Endothelial cell of umbilical vein (primary cell): ENCODE measurements at regions not wholly inside any gene's neighbourhood (a gene's known extent, or its start where the extent isn't known, plus 50 kb on each side); places are given as distances from the start of the nearest gene placed in this dataset.
"Not testable (repeated sequence)": the region's sequence is repeated elsewhere in the genome, so short reads cannot be mapped to it uniquely, and the experiment has no call there.

Experiments used
- BruUV-seq: library from RNA; stranded (reverse); fragments of 400-500 nt; replicated peaks from 2 replicates; lab custom pipeline; 2021; lab: Mats Ljungman, UMichigan
- CTCF ChIA-PET: fragments of 300-600, 350-600 bp; sonication (Branson Sonifier 250); formaldehyde crosslinking; loops from one replicate; lab custom pipeline; 2021; ENCODE audit warnings: antibody characterized with exemption, inconsistent platforms; lab: Charles Lee
- POLR2A ChIA-PET: fragments of 300-600, 350-600 bp; sonication (Branson Sonifier 250); formaldehyde crosslinking; loops from one replicate; lab custom pipeline; 2021; ENCODE audit warnings: antibody characterized with exemption, inconsistent platforms; lab: Charles Lee
- DNase-seq: peaks from one replicate; pipeline ENCODE4 v3.0.0-alpha.2; 2011; ENCODE audit warnings: low read depth, low spot score
- FAIRE-seq: peaks from 2 replicates; lab custom pipeline; 2011; peaks lifted over from hg19 to GRCh38; lab: Jason Lieb, UNC
- H2AFZ ChIP-seq: 2 replicates; pipeline ENCODE4 v1.6.0; 2012; ENCODE audit warnings: low read depth, low read length, control low read depth, inconsistent platforms
- H3K27ac ChIP-seq: 2 replicates; pipeline ENCODE4 v1.5.1; 2011; ENCODE audit warnings: low read depth, mild to moderate bottlenecking, control low read depth, low read length, moderate library complexity; ENCODE audit not compliant: insufficient read depth
- H3K27me3 ChIP-seq, 2 experiments: 2 replicates each; pipeline versions ENCODE4 v1.6.0 to v1.6.1; 2011; ENCODE audit warnings: low read length in 2 of 2, mixed read lengths in 1 of 2; ENCODE audit not compliant: control insufficient read depth in 2 of 2, insufficient read depth in 2 of 2
- H3K36me3 ChIP-seq, 2 experiments: 2 replicates in 1 of 2; 3 replicates in 1 of 2; pipeline ENCODE4 v1.5.1; 2011; ENCODE audit warnings: low read length in 2 of 2, mild to moderate bottlenecking in 1 of 2, moderate library complexity in 1 of 2; ENCODE audit not compliant: control insufficient read depth in 2 of 2, insufficient read depth in 2 of 2; ENCODE audit errors: extremely low read depth in 1 of 2
- H3K4me1 ChIP-seq: 3 replicates; pipeline ENCODE4 v1.5.1; 2011; ENCODE audit warnings: mild to moderate bottlenecking, low read length; ENCODE audit not compliant: control insufficient read depth, insufficient read depth; ENCODE audit errors: extremely low read depth
- H3K4me2 ChIP-seq: 2 replicates; pipeline ENCODE4 v1.6.1; 2011; ENCODE audit warnings: low read length, control low read depth, mixed read lengths; ENCODE audit not compliant: insufficient read depth
- H3K4me3 ChIP-seq, 3 experiments: fragments of 200-600 bp in 1 of 3; sonication (generic), shearing (Covaris generic) in 1 of 3; replicated peaks in 1 of 3; 2 replicates each; pipeline ENCODE4 v1.5.1; 2011 to 2016; ENCODE audit warnings: control low read depth in 3 of 3, low read length in 3 of 3, mild to moderate bottlenecking in 2 of 3, inconsistent platforms in 1 of 3, low read depth in 1 of 3, moderate library complexity in 1 of 3; ENCODE audit not compliant: insufficient read depth in 1 of 3
- H3K79me2 ChIP-seq: 2 replicates; pipeline ENCODE4 v1.6.0; 2012; ENCODE audit warnings: low read length, inconsistent platforms; ENCODE audit not compliant: control insufficient read depth, insufficient read depth
- H3K9ac ChIP-seq: replicated peaks from 2 replicates; pipeline ENCODE3; 2011; ENCODE audit warnings: low read length, control low read depth; ENCODE audit not compliant: insufficient read depth; ENCODE audit errors: extremely low read depth
- H3K9me1 ChIP-seq: replicated peaks from 3 replicates; pipeline ENCODE4 v1.6.0; 2011; ENCODE audit warnings: mild to moderate bottlenecking, low read length; ENCODE audit not compliant: control insufficient read depth, insufficient read depth; ENCODE audit errors: extremely low read depth
- H3K9me3 ChIP-seq: replicated peaks from 2 replicates; pipeline ENCODE4 v1.5.1; 2012; ENCODE audit warnings: low read length, inconsistent platforms; ENCODE audit not compliant: control insufficient read depth, insufficient read depth
- H4K20me1 ChIP-seq: replicated peaks from 2 replicates; pipeline ENCODE3; 2011; ENCODE audit warnings: mild to moderate bottlenecking, low read length; ENCODE audit not compliant: control insufficient read depth, insufficient read depth; ENCODE audit errors: extremely low read depth
- dilution Hi-C: fragments of 300-500 bp; cut with MboI; formaldehyde crosslinking; loops from one replicate; pipeline ENCODE4 v1.15.0; 2019; ENCODE audit warnings: low sequenced_read_pairs; ENCODE audit not compliant: extremely low pct_ligation_motif_present
- intact Hi-C: fragments of 100-400 bp; cut with micrococcal nuclease; formaldehyde crosslinking; loops from one replicate; pipeline ENCODE4 v1.10.0; 2022

DNA sequence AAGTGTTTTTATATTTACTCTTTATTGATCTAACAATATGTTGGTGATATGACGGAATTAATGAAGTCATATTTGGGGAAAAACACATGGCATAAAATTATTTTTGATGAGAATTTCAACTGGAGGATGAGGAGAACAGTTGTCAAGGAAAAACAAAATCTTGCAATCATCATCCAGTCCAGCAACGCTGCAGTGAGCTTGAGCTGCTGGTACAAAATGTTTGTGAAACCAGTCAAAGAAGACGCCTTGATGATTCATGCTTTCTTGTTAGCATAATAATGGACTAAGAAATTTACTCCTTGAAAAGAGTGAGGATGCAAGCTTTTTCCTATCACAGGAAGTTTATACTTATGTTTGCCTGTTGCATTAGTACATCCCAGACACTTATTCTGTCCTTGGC lies 64.1 kb upstream of the RUBCNL start:
- intact Hi-C loops, H3K27ac ChIP-seq, FAIRE-seq, BruUV-seq, H3K27me3 ChIP-seq, H3K9me3 ChIP-seq, H3K9ac ChIP-seq, H3K4me3 ChIP-seq, H3K79me2 ChIP-seq, CTCF ChIA-PET, H2AFZ ChIP-seq, dilution Hi-C loops, H3K36me3 ChIP-seq, H3K4me1 ChIP-seq, DNase-seq, H3K4me2 ChIP-seq, H4K20me1 ChIP-seq, H3K9me1 ChIP-seq, POLR2A ChIA-PET: not testable (repeated sequence)

DNA sequence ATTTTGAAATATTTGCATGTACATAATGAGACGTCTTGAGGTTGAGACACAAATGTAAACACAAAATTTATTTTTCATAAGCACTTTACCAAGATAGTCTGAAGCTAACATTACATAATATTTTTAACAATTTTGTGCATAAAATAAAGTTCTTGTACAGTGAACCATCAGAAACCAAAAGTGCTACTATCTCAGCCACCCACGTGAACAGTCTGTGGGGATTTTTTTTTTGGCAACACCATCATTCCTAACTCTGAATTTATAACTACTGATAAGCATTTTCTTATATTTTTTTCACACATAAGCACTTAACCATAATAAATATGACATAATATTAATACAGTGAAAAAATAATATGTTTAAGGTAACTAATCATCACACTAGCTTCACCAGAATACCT lies 62.9 kb upstream of the RUBCNL start:
- BruUV-seq, CTCF ChIA-PET: not testable (repeated sequence)

GRCh38 chr13:46448148-46448547 lies 61.1 kb upstream of the RUBCNL start:
- CTCF ChIA-PET, BruUV-seq, POLR2A ChIA-PET, H3K79me2 ChIP-seq, H3K36me3 ChIP-seq, H3K9me1 ChIP-seq, H4K20me1 ChIP-seq, H3K4me1 ChIP-seq, H2AFZ ChIP-seq, FAIRE-seq, H3K27ac ChIP-seq, H3K27me3 ChIP-seq, DNase-seq, H3K4me2 ChIP-seq, H3K9me3 ChIP-seq, intact Hi-C loops, H3K4me3 ChIP-seq, dilution Hi-C loops, H3K9ac ChIP-seq: not testable (repeated sequence)

More for the DNA sequence above, 62.9 kb upstream of the RUBCNL start:
- intact Hi-C loops, H3K79me2 ChIP-seq, H4K20me1 ChIP-seq, H3K9me3 ChIP-seq, FAIRE-seq, H3K27me3 ChIP-seq, H3K4me2 ChIP-seq, DNase-seq, H3K4me1 ChIP-seq, POLR2A ChIA-PET, H3K9ac ChIP-seq, H3K27ac ChIP-seq, dilution Hi-C loops, H3K36me3 ChIP-seq, H3K9me1 ChIP-seq, H3K4me3 ChIP-seq, H2AFZ ChIP-seq: not testable (repeated sequence)

DNA sequence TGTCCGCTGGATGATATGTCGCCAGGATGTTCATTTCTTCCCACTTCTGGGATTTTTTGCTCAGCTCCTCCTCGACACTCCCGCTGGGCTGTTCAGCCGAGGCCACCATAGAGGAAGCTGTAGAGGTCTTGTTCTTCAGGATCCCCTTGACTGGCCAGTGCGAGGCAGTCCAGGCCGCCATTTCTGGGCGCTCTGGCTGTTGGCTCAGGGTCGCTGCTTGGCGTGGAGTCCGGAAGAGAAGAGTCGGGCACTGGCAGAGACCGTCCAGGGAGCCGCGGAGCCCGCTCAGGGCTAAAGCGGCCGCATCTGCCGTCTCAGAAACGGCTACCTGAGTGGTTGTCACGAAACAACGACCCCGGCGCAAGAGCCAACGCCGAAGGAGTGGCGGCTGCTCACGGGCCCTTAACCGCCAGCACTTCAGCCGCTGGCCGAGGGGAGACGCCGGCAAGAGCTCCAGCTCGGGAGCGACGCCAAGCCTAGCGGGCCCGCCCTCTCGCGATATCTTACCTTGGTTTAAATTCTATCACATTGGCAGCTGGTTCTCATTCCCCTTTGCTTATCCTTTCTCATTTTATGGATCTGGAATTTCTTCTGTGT lies 50.9 kb upstream of the RUBCNL start:
- H3K27ac ChIP-seq, CTCF ChIA-PET, H3K36me3 ChIP-seq, H3K4me1 ChIP-seq, H2AFZ ChIP-seq, dilution Hi-C loops, BruUV-seq, H3K9me1 ChIP-seq, FAIRE-seq, H3K4me3 ChIP-seq, H3K9ac ChIP-seq, H3K4me2 ChIP-seq, H3K79me2 ChIP-seq, H4K20me1 ChIP-seq, H3K9me3 ChIP-seq, intact Hi-C loops, H3K27me3 ChIP-seq, DNase-seq, POLR2A ChIA-PET: not testable (repeated sequence)
